CD4-positive, alpha-beta memory T cell (primary cell): ENCODE measurements at regions not wholly inside any gene's neighbourhood (a gene's known extent, or its start where the extent isn't known, plus 50 kb on each side); places are given as distances from the start of the nearest gene placed in this dataset.
"Not testable (repeated sequence)": the region's sequence is repeated elsewhere in the genome, so short reads cannot be mapped to it uniquely, and the experiment has no call there.

Experiments used
- CTCF ChIA-PET: fragments of 350-600 bp; sonication (Branson Sonifier 250); formaldehyde crosslinking; loops from one replicate; lab custom pipeline; 2021; ENCODE audit warnings: inconsistent platforms; ENCODE audit not compliant: partially characterized antibody; lab: Charles Lee
- POLR2A ChIA-PET: fragments of 350-600 bp; sonication (Branson Sonifier 250); formaldehyde crosslinking; loops from one replicate; lab custom pipeline; 2021; ENCODE audit not compliant: partially characterized antibody; lab: Charles Lee
- DNase-seq, 5 donors: peaks; one replicate each; pipeline versions ENCODE4 v3.0.0 to v3.0.0-alpha.2; 2020 to 2022; ENCODE audit warnings: mixed read lengths in 1 of 5
- H3K27ac ChIP-seq: one replicate; pipeline ENCODE4 v1.7.0; 2013; ENCODE audit warnings: low read depth, low read length
- H3K27me3 ChIP-seq: 2 replicates; pipeline ENCODE4 v1.7.0; 2013; ENCODE audit warnings: mild to moderate bottlenecking, low read length, moderate library complexity; ENCODE audit not compliant: insufficient read depth
- H3K36me3 ChIP-seq: 2 replicates; pipeline ENCODE4 v1.7.0; 2013; ENCODE audit warnings: mild to moderate bottlenecking, low read length, moderate library complexity; ENCODE audit not compliant: insufficient read depth
- H3K4me1 ChIP-seq: 2 replicates; pipeline ENCODE4 v1.7.0; 2013; ENCODE audit warnings: mild to moderate bottlenecking, low read length, moderate library complexity; ENCODE audit not compliant: insufficient read depth
- H3K4me3 ChIP-seq, 2 donors: one replicate each; pipeline ENCODE4 v1.7.0; 2013; ENCODE audit warnings: low read length in 2 of 2, mild to moderate bottlenecking in 1 of 2
- H3K9me3 ChIP-seq, 2 donors: one replicate each; pipeline ENCODE4 v1.7.0; 2013; ENCODE audit warnings: low read length in 2 of 2, control low read depth in 1 of 2; ENCODE audit not compliant: control insufficient read depth in 1 of 2
- H3K27ac Mint-ChIP-seq, 7 donors: one replicate each; pipeline ENCODE4 v1.8.0; 2020 to 2021; ENCODE audit warnings: mixed read lengths in 7 of 7, mild to moderate bottlenecking in 6 of 7, inconsistent platforms in 3 of 7, moderate library complexity in 3 of 7
- H3K27me3 Mint-ChIP-seq, 2 donors: one replicate each; pipeline ENCODE4 v1.8.0; 2020 to 2021; ENCODE audit warnings: mixed read lengths in 2 of 2
- H3K36me3 Mint-ChIP-seq, 2 donors: one replicate each; pipeline ENCODE4 v1.8.0; 2020 to 2021; ENCODE audit warnings: mixed read lengths in 2 of 2, inconsistent platforms in 1 of 2, mild to moderate bottlenecking in 1 of 2
- H3K4me1 Mint-ChIP-seq, 4 donors: one replicate each; pipeline ENCODE4 v1.8.0; 2020 to 2021; ENCODE audit warnings: mixed read lengths in 4 of 4, mild to moderate bottlenecking in 1 of 4
- H3K4me3 Mint-ChIP-seq, 8 donors: one replicate each; pipeline ENCODE4 v1.8.0; 2020 to 2021; ENCODE audit warnings: mixed read lengths in 8 of 8, mild to moderate bottlenecking in 7 of 8, moderate library complexity in 6 of 8, inconsistent platforms in 3 of 8
- H3K9me3 Mint-ChIP-seq, 8 donors: one replicate each; pipeline ENCODE4 v1.8.0; 2020 to 2021; ENCODE audit warnings: mixed read lengths in 8 of 8, mild to moderate bottlenecking in 5 of 8, inconsistent platforms in 3 of 8, moderate library complexity in 1 of 8
- intact Hi-C: fragments of 100-400 bp; cut with micrococcal nuclease; formaldehyde crosslinking; loops from one replicate; pipeline ENCODE4 v1.15.1; 2023

DNA sequence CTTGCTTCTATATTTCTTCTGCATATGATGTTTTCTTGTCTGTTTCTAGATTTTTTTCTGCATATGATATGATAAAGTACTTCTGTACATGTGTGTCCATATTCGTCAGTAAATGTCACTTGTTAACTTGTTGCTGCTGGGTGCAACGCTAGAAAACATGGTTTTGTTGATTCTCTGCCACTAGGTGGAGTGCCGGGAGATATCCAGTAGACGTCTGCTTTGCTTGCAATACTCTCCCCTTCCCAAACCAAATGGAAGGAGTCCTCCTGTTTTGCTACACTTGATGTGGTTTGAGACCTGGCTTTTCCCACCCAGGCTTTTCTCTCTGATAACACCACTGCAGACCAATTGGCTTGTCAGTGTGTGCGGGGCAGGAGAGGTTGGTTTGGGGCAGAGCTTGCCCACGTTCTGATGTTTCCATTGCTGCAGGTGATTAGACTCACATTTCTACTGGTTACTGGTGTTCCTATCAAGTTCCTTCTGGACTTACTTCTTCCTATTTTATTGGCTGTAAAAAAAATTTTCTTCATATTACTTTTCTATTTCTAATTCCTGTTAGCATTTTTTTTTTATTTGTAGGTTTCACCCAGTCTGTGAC is 900.0 kb upstream of the CDH10 start:
- POLR2A ChIA-PET: no interaction called here
- Mint-ChIP-seq H3K27ac (no peak overlapping the region), H3K9me3 (peaks cover 0 to 16% (median 0%) of the 10 kb centered on the region in 8 donors), H3K36me3 (no peaks in the 10 kb centered on the region), H3K4me3 (no peak overlapping the region), H3K4me1 (no peaks in the 10 kb centered on the region), H3K27me3 (no peaks in the 10 kb centered on the region)
- CTCF ChIA-PET: no interaction called here
- peaks cover 0 to 3% of the 10 kb centered on the region in 2 donors for H3K9me3 ChIP-seq
- no peak for DNase-seq
- no peaks in the 10 kb centered on the region for H3K27me3 ChIP-seq
- H3K4me3 ChIP-seq: no peak overlapping the region
- H3K4me1 ChIP-seq: no peaks in the 10 kb centered on the region
- intact Hi-C loops: no loop called here
- H3K27ac ChIP-seq: no peak overlapping the region
- H3K36me3 ChIP-seq: no peaks in the 10 kb centered on the region

DNA sequence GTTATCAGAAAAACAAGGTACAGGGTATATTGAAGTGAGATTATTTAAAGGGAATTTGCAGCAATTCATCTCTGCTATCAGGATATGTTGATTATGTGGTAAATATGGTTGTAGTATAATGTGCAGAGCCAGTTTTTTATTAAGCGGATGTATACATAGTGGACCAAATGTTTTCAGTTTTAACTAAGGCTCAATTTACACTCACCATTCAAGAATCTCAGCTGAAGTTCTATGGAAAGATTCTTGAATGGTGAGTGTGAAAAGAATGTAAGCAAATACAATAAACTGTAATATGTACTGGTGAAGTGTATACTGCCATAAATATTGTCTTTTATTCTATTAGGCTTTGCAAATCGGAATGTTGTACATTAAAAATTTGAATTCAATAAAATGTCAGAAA is 895.9 kb upstream of the CDH10 start:
- no peaks in the 10 kb centered on the region for H3K36me3 Mint-ChIP-seq
- Histone ChIP-seq H3K27ac (no peak overlapping the region), H3K36me3 (no peaks in the 10 kb centered on the region), H3K27me3 (no peaks in the 10 kb centered on the region), H3K4me3 (no peak overlapping the region), H3K4me1 (no peaks in the 10 kb centered on the region), H3K9me3 (no peaks in the 10 kb centered on the region)
- no peak for DNase-seq
- H3K4me1 Mint-ChIP-seq: no peaks in the 10 kb centered on the region
- POLR2A ChIA-PET: no interaction called here
- no peak overlapping the region for H3K4me3 Mint-ChIP-seq
- no peak overlapping the region for H3K27ac Mint-ChIP-seq
- intact Hi-C loops: no loop called here
- CTCF ChIA-PET: no interaction called here
- H3K9me3 Mint-ChIP-seq: peaks cover 0 to 15% (median 1%) of the 10 kb centered on the region in 8 donors
- H3K27me3 Mint-ChIP-seq: no peaks in the 10 kb centered on the region

DNA sequence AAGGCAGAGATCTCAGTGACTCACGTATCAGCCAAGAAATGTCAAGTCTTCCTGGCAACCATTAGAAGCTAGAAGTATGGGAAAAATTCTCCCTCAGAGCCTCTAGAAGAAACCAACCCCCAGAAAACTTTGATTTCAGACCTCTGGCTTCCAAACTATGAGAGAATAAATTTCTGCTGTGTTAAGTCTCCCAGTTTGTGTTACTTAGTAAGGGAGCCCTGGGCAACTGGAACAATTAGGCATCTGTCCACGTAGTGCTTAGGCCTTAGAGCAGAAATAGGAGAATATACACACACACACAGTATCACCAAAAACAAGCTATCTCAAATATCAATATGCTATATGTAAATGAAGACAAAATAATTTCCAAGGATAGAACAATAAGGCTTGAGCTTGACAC is 894.8 kb upstream of the CDH10 start:
- Histone ChIP-seq H3K27ac (no peak overlapping the region), H3K9me3 (no peaks in the 10 kb centered on the region), H3K36me3 (no peaks in the 10 kb centered on the region), H3K4me3 (no peak overlapping the region), H3K27me3 (no peaks in the 10 kb centered on the region), H3K4me1 (no peaks in the 10 kb centered on the region)
- no peaks in the 10 kb centered on the region for H3K4me1 Mint-ChIP-seq
- POLR2A ChIA-PET: no interaction called here
- no peak overlapping the region for H3K27ac Mint-ChIP-seq
- H3K9me3 Mint-ChIP-seq: peaks cover 0 to 11% (median 2%) of the 10 kb centered on the region in 8 donors
- intact Hi-C loops: no loop called here
- H3K27me3 Mint-ChIP-seq: no peaks in the 10 kb centered on the region
- CTCF ChIA-PET: no interaction called here
- no peaks in the 10 kb centered on the region for H3K36me3 Mint-ChIP-seq
- DNase-seq: no peak
- H3K4me3 Mint-ChIP-seq: no peak overlapping the region

DNA sequence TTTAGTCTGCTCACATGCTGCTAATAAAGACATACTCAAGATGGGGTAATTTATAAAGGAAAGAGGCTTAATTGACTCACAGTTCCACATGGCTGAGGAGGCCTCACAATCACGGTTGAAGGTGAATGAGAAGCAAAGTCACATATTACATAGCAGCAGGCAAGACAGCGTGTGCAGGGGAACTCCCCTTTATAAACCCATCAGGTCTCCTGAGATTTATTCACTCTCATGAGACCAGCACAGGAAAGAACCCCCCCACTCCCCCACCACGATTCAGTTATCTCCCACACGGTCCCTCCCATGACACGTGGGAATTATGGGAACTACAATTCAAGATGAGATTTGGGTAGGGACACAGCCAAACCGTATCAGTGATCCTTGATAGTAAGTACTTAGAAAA is 891.7 kb upstream of the CDH10 start:
- H3K9me3 ChIP-seq, DNase-seq, H3K36me3 Mint-ChIP-seq, H3K36me3 ChIP-seq, H3K9me3 Mint-ChIP-seq, intact Hi-C loops, CTCF ChIA-PET, H3K4me3 Mint-ChIP-seq, H3K27ac Mint-ChIP-seq, POLR2A ChIA-PET, H3K4me3 ChIP-seq, H3K4me1 ChIP-seq, H3K27me3 Mint-ChIP-seq, H3K4me1 Mint-ChIP-seq, H3K27ac ChIP-seq, H3K27me3 ChIP-seq: not testable (repeated sequence)

DNA sequence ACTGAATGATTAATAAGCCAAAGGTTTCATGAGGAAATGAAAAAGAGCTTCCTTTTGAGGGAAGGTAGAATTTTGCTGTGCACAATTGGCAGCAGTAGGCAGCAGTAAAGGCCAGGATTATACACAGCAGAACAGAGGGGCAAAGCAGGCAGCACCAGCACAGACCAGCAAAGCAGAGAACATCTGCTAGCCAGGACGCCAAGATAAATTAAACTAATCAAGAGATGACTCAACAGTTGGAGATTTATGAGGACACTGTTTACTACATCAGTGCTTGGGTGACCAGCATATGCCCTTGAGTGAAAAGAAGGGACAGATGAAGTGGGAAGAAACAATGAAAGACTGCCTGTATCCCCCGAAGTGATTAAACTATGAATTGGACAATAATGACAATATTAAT is 871.4 kb upstream of the CDH10 start:
- intact Hi-C loops: no loop called here
- Mint-ChIP-seq H3K36me3 (no peaks in the 10 kb centered on the region), H3K4me3 (no peak overlapping the region), H3K9me3 (peaks cover 0 to 20% (median 9%) of the 10 kb centered on the region in 8 donors), H3K27me3 (no peaks in the 10 kb centered on the region), H3K4me1 (no peaks in the 10 kb centered on the region), H3K27ac (no peak overlapping the region)
- H3K36me3 ChIP-seq: no peaks in the 10 kb centered on the region
- no peak overlapping the region for H3K27ac ChIP-seq
- H3K9me3 ChIP-seq: no peaks in the 10 kb centered on the region
- DNase-seq: no peak
- no peak overlapping the region for H3K4me3 ChIP-seq
- H3K4me1 ChIP-seq: no peaks in the 10 kb centered on the region
- ChIA-PET CTCF (no interaction called here), POLR2A (no interaction called here)
- H3K27me3 ChIP-seq: no peaks in the 10 kb centered on the region

DNA sequence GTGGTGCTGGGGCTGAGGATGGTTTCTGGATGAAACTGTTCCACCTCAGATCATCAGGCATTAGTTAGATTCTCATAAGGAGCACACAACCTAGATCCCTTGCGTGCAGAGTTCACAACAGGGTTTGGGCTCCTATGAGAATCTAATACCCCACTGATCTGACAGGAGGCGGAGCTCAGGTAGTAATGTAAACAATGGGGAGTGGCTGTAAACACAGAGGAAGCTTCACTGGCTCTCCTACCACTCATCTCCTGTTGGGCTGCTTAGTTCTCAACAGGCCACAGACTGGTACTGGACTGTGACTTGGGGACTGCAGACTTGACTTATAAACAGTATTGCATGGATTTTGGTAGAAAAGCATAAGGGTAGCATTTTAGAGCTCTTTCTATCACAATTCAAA is 870.7 kb upstream of the CDH10 start:
- intact Hi-C loops: no loop called here
- Histone ChIP-seq H3K4me3 (no peak overlapping the region), H3K9me3 (no peaks in the 10 kb centered on the region), H3K4me1 (no peaks in the 10 kb centered on the region), H3K27ac (no peak overlapping the region), H3K27me3 (no peaks in the 10 kb centered on the region), H3K36me3 (no peaks in the 10 kb centered on the region)
- POLR2A ChIA-PET: no interaction called here
- Mint-ChIP-seq H3K9me3 (peaks cover 0 to 20% (median 11%) of the 10 kb centered on the region in 8 donors), H3K27ac (no peak overlapping the region), H3K36me3 (no peaks in the 10 kb centered on the region), H3K4me3 (no peak overlapping the region), H3K27me3 (no peaks in the 10 kb centered on the region), H3K4me1 (no peaks in the 10 kb centered on the region)
- DNase-seq: no peak
- CTCF ChIA-PET: no interaction called here

DNA sequence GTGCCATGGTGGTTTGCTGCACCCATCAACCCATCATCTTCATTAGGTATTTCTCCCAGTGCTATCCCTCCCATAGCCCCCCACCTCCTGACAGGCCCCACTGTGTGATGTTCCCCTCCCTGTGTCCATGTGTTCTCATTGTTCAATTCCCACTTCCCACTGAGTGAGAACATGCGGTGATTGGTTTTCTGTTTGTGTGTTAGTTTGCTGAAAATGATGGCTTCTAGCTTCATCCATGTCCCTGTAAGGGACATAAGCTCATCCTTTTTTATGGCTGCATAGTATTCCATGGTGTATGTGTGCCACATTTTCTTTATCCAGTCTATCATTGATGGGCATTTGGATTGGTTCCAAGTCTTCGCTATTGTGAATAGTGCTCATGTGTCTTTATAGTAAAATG is 865.9 kb upstream of the CDH10 start:
- DNase-seq, H3K27me3 Mint-ChIP-seq, intact Hi-C loops, H3K36me3 ChIP-seq, H3K9me3 ChIP-seq, H3K27ac Mint-ChIP-seq, H3K4me1 ChIP-seq, H3K27ac ChIP-seq, H3K27me3 ChIP-seq, H3K4me3 ChIP-seq, POLR2A ChIA-PET, H3K36me3 Mint-ChIP-seq, H3K4me3 Mint-ChIP-seq, CTCF ChIA-PET, H3K4me1 Mint-ChIP-seq: not testable (repeated sequence)
- peaks cover 0 to 15% (median 6%) of the 10 kb centered on the region in 8 donors for H3K9me3 Mint-ChIP-seq

DNA sequence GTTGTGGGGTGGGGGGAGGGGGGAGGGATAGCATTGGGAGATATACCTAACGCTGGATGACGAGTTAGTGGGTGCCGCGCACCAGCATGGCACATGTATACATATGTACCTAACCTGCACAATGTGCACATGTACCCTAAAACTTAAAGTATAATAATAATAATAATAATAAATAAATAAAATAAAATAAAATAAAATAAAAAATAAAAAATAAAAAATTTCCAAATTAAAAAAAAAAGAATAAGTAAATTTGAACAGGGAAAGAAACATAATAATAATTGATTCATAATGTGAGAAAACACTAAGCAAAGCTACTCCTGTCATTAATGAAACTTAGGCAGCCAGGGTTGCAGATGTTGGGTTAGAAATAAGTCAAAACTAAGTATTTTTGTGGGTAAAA is 863.2 kb upstream of the CDH10 start:
- H3K4me1 Mint-ChIP-seq, H3K9me3 ChIP-seq, H3K4me3 Mint-ChIP-seq, H3K36me3 Mint-ChIP-seq, H3K4me1 ChIP-seq, CTCF ChIA-PET, H3K4me3 ChIP-seq, H3K27me3 ChIP-seq, DNase-seq, H3K27me3 Mint-ChIP-seq, H3K36me3 ChIP-seq, H3K27ac ChIP-seq, POLR2A ChIA-PET, H3K27ac Mint-ChIP-seq, intact Hi-C loops: not testable (repeated sequence)
- H3K9me3 Mint-ChIP-seq: peaks cover 5 to 20% (median 9%) of the 10 kb centered on the region in 8 donors
